GM19463 (cell line): ENCODE measurements at regions not wholly inside any gene's neighbourhood (a gene's known extent, or its start where the extent isn't known, plus 50 kb on each side); places are given as distances from the start of the nearest gene placed in this dataset.

Experiments used
- ATAC-seq: cut with Tn5 transposase; IDR thresholded peaks from one replicate; pipeline ENCODE4 v1.9.1; 2021; ENCODE audit warnings: mild to moderate bottlenecking, moderate library complexity; ENCODE audit not compliant: unreplicated experiment

GRCh38 chr22:19574247-19574646, 50.0 kb upstream of the CLDN5 start:
- no peak for ATAC-seq

GRCh38 chr22:19576460-19577421, 52.5 kb upstream of the CLDN5 start:
- ATAC-seq = peak; percentile 73

GRCh38 chr22:19577422-19577966, 53.3 kb upstream of the CLDN5 start:
- no peak for ATAC-seq

GRCh38 chr22:19578180-19579004, 54.2 kb upstream of the CLDN5 start:
- no peak for ATAC-seq

- ATAC-seq = no peak
These were observed 55.1 kb upstream of the CLDN5 start for GRCh38 chr22:19579115-19579811.

- no peak for ATAC-seq
These were observed 55.7 kb upstream of the CLDN5 start for GRCh38 chr22:19579880-19580279.

- ATAC-seq = no peak
These were observed 56.2 kb upstream of the CLDN5 start for GRCh38 chr22:19580291-19580890.

- ATAC-seq = no peak
These were observed 58.0 kb upstream of the CLDN5 start for GRCh38 chr22:19582033-19582693.

- no peak for ATAC-seq
These were observed 62.9 kb upstream of the CLDN5 start for GRCh38 chr22:19586922-19587684.

- ATAC-seq = no peak
These were observed 66.5 kb upstream of the CLDN5 start for GRCh38 chr22:19590696-19591095.

GRCh38 chr22:19591568-19591967, 67.4 kb upstream of the CLDN5 start:
- no peak for ATAC-seq

- ATAC-seq = no peak
These were observed 68.3 kb upstream of the CLDN5 start for GRCh38 chr22:19592464-19592863.

- no peak for ATAC-seq
These were observed 69.9 kb upstream of the CLDN5 start for GRCh38 chr22:19593991-19594569.

GRCh38 chr22:19595532-19595931, 71.3 kb upstream of the CLDN5 start:
- no peak for ATAC-seq

GRCh38 chr22:19596680-19597398, 72.6 kb upstream of the CLDN5 start:
- ATAC-seq = no peak

GRCh38 chr22:19597399-19597735, 73.2 kb upstream of the CLDN5 start:
- ATAC-seq = no peak

- ATAC-seq = no peak
These were observed 74.0 kb upstream of the CLDN5 start for GRCh38 chr22:19598054-19598855.

GRCh38 chr22:19599004-19599403, 74.8 kb upstream of the CLDN5 start:
- ATAC-seq = no peak
